ENCODE measurements at regions not wholly inside any gene's neighbourhood (a gene's known extent, or its start where the extent isn't known, plus 50 kb on each side); places are given as distances from the start of the nearest gene placed in this dataset.

- no peak for TF ChIP-seq PATZ1 (CRISPR knock-in tag; IDR thresholded peaks at IDR 0.05; ENCODE audit: borderline replicate concordance)
- no peak for TF ChIP-seq OSR1 (CRISPR knock-in tag; IDR thresholded peaks at IDR 0.05)
- no peak for TF ChIP-seq POU6F1 (CRISPR knock-in tag; IDR thresholded peaks at IDR 0.05; ENCODE audit: borderline replicate concordance, low read depth)
- TF ChIP-seq ISL1 (CRISPR knock-in tag; IDR thresholded peaks at IDR 0.05): no peak
- TF ChIP-seq ZFP3 (CRISPR knock-in tag; IDR thresholded peaks at IDR 0.05): no peak
- TF ChIP-seq ARNTL (CRISPR knock-in tag; IDR thresholded peaks at IDR 0.05; ENCODE audit: borderline replicate concordance, low read depth): no peak
- no peak for TF ChIP-seq TSHZ2 (CRISPR knock-in tag; IDR thresholded peaks at IDR 0.05)
- TF ChIP-seq CSRNP3 (CRISPR knock-in tag; IDR thresholded peaks at IDR 0.05): no peak
- TF ChIP-seq ZNF565 (CRISPR knock-in tag; conservative IDR thresholded peaks at IDR 0.05; ENCODE audit: low read depth): no peak
These were observed 69.0 kb upstream of the JARID2 start for GRCh38 chr6:15176816-15177370.
